Right ventricle myocardium inferior (tissue), 1 donor: ENCODE measurements at regions not wholly inside any gene's neighbourhood (a gene's known extent, or its start where the extent isn't known, plus 50 kb on each side); places are given as distances from the start of the nearest gene placed in this dataset.
"Not testable (repeated sequence)": the region's sequence is repeated elsewhere in the genome, so short reads cannot be mapped to it uniquely, and the experiment has no call there.

Source experiments
- ATAC-seq: fragments of 200-7000 bp; cut with Tn5 transposase; one replicate; pipeline ENCODE4 v1.9.1; 2020; ENCODE audit warnings: mild to moderate bottlenecking, moderate library complexity
- DNase-seq: peaks from one replicate; pipeline ENCODE4 v3.0.0; 2021; ENCODE audit errors: missing footprints
- intact Hi-C: fragments of 100-400 bp; cut with DNase I; formaldehyde crosslinking; loops from one replicate; pipeline ENCODE4 v1.11.0; 2022
- donor health status: DM: no; HTN: yes; CAD: no; lungs with severe emphysema.

DNA sequence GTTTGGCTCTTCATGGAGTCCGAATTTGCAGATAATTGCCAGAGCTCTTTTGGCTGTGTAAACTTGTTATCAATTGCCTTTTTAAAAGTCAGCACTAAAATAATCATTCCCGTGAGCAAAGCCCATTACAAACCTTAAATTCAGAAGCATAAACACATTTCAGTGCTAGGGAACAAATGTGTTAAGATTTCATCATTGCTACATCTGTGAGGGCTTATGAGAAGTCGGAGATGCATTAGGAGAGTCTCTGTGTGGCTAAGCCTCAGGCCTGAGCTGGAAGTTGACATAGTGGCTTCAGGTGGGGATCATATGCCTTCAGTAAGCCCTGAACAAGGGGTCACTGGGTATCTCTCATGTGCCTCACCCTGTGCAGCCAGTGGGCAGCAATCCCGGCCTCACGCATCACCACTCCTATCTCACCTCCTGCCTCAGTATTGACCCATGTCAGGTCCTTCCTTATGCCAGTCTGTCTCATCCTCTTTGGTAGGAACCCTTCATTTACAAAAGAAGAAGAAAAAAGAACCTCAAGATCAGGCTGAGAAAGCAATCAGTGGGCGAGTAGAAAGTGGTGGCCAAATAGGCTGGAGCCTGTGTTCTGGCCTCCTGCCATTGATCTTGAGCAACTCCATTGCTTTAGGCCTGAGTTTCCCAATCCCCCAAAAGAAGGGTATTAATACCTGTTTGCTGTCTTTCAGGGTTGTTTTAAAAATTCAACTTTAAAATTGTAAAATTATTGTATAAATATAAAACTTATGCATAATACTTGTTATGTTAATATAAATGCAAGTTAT, 233.5 kb downstream of the IL20RB start:
- peak; percentile 55 for DNase-seq
- intact Hi-C loops, result no loop called here
- peak; percentile 73 for ATAC-seq

DNA sequence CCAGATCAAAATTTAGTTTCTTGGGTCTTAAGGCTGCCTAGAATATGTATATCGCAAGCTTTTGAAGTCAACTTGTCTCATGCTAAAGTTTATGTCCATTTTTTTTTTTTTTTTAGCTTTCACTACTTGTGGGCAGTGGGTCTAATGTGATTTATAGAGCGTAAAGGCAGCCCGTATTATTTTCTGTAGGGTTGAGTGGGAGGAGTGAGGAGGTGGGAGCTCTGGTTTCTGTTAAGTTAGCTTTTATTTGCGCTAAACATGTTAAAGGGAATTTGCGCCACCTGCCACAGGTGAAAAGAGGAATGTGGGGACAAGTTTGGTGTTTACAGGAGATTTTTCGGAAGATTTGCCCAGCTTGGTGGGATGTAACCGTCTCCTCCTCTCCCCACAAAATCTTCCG, 234.2 kb downstream of the IL20RB start:
- DNase-seq (no peak), ATAC-seq (no peak)
- intact Hi-C loops, result no loop called here

DNA sequence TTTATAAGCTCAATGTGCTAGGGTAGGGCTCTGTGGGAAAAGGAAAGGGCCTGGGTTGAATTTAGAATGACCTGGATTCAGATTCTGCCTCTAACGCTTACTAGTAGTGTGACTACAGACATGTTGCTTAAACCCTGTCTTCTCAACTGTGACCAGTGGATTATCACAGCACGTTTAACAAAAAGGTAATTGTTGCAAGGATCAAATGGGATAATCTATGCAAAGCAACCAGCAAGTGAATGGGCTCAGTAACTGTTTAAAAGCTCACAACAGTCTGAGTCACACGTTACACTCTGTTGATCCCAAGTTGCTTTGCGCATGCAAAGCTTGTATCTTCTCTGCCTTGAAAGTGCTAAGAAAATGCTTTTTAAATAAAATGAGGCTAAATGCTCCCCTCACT, 236.5 kb downstream of the IL20RB start:
- DNase-seq, result no peak
- intact Hi-C loops, result no loop called here
- ATAC-seq, result no peak

DNA sequence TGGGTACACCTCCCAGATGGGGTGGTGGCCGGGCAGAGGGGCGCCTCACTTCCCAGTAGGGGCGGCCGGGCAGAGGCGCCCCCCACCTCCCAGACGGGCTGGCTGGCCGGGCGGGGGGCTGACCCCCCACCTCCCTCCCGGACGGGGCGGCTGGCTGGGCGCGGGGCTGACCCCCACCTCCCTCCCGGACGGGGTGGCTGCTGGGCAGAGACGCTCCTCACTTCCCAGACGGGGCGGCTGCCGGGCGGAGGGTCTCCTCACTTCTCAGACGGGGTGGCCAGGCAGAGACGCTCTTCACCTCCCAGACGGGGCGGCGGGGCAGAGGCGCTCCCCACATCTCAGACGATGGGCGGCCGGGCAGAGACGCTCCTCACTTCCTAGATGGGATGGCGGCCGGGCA, 240.6 kb downstream of the IL20RB start:
- ATAC-seq, DNase-seq, intact Hi-C loops: not testable (repeated sequence)

DNA sequence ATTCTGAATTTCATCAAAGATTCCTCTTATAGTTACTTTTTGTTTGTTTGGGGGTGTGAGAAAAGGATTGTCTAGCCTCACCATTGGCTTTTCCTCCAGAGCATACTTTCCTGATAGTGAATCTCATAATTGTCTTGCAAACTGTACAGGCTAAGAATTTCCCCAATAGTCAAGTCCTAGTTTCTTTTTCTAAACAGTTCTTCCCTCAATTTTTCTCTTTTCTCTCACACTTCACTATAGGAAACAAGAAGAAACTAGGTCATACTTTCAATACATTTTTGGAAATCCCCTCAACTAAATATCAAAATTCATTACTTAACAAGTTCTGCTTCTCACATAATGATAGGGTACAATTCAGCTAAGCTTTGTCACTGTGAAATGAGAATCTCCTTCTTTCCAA, 241.9 kb downstream of the IL20RB start:
- intact Hi-C loops, result no loop called here
- no peak for ATAC-seq
- DNase-seq, result no peak

DNA sequence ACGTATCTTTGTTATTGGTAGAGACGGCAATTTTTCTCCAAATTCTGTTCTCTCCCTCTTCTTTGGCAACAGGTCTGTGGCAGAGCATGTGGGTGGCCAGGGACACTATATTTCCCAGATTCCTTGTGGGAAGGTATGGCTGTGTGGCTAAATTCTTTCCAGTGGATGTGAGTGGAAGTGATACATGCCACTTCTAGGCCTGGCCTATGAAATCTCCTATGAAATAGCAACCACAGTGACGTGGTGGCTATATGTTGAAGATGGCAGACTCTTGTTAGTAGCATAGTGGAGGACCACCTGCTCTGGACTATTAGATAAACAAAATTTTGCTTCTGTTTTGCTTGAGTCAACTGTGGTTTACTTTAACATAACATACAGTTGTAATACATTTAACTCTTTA, 243.3 kb downstream of the IL20RB start:
- DNase-seq (no peak), ATAC-seq (no peak)
- intact Hi-C loops, result no loop called here

DNA sequence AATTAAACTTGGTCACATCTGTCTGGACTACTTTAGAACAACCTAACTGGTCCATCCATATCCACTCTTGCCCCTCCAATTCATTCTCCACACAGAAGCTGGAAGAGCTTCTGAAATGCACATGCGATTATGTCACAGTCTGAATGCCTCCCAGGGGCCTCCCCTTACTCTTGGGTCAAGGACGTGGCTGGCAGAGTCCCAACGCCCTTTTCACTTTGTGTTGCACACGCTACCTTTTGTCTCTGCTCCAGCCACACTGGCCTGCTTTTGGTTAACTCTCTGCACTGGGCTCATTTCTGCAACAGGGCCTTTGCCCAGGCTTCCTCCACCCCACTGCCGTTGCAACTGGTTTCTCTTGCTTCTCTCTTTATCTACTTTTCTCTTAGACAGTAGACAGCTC, 245.2 kb downstream of the IL20RB start:
- ATAC-seq (no peak), DNase-seq (peak; percentile 31)
- intact Hi-C loops, result no loop called here

DNA sequence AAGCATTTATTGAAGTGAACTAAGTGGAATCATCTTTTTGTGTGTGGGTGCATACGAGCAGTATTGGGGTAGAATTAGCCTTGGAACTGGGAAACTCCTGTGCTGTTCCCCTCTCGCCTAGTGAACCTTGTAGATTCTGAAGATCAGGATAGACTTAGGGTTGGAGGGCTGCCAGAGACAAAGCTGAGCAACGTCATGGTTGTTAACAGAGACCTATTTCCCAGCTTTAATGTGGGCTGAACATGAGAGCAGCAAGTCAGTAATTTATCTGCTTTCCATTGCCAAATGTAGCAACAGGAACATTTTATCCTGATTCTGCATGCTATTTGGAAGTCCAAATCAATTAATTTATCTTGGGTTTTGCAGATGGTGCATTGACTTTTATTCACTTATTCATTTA, 246.6 kb downstream of the IL20RB start:
- DNase-seq, result no peak
- ATAC-seq, result no peak
- intact Hi-C loops, result no loop called here

DNA sequence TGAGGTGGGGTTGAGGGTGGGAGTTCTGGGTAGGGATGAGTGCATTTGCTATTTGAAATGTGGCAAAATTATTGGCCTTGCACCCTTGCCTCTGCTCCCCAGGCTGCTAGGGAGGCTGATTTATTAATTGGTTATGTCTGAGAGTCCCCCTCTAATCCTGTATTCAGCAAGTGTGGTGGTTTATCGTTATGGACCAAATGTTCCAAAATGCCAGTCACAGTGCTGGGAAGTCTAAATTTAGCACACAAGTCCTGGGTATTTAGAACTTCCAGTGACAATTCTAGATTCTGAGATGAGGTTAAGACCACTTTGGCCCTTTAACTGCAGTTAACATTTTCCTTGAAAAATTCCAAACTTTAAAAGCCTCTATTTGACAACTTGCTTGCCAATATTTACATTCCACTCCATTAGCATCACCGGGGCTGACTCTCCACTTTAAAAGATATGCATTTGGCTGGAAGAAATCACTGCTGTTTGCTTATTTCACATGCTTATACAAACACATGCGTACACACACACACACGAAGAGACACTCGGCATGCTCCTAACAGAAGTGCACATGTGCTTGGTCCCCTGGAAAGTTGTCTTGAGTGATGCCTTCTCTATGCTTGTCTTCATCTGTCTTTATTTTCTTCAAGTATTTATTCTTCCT, 247.7 kb downstream of the IL20RB start:
- DNase-seq (no peak), ATAC-seq (no peak)
- intact Hi-C loops, result no loop called here

DNA sequence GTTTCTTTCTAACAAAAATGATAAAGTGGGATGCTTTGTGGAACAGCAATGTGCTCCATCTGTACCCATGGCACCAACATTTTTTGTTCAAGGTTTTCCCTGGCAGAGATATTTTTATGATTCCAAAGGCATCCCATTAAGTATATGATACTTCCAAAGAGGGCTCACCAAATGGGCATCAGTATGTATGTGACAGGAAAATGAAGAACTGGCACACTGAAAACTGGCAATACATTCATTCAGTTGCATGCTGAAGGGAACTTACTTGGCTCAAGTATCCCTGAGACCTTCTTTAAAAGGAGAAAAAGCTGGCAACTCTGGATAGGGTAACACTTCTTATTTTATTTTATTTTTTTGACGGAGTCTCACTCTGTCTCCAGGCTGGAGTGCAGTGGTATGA, 249.8 kb downstream of the IL20RB start:
- no peak for ATAC-seq
- intact Hi-C loops, result no loop called here

DNA sequence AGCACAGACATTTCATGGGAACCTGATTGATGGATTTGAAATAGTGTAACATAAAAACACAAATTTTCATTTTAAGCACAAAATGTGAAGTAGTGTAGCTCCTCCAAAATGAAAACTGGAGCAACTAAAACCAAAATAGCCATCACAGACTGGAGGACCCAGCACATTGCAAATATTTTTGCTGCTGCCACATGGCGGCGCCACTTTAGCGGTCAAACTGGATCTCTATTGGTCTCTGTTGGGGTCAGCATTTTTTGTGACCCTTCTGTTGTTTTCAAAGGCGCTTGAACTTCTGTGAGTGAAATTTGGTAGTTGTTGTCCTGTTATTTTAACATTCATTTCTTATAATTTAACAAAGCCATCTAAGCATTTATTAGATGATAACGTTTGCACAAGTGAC, 259.9 kb downstream of the IL20RB start:
- intact Hi-C loops, result no loop called here
- ATAC-seq (no peak), DNase-seq (no peak)

More for the DNA sequence above, 249.8 kb downstream of the IL20RB start:
- no peak for DNase-seq

DNA sequence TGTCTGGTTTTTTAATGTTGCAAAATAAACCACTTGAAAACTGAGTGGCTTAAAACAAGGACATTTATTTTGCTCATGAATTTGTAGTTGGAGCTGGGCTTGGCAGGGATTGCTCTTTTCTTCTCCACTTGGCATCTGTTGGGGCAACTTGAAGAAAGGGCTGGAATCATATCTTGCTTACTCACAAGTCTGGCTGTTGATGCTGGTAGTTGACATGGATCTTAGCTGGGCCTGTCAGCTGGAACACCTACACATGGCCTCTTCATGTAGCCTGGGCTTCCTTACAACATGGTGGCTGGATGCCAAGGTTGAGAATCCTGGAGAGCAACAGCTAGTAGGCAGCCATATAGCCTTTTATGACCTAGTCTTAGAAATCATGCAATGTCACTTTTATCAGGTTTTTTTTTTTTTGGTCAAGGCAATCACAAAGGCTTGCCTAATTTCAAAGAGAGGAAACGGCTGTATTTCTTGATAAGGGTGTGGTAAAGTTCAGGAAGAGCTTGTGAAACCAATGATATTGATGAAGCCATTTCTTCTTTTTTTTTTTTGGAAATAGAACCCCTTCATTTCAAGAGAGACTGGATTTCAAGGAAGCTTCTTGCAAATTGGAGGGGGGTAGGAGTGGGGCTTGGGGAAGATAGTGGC, 262.1 kb downstream of the IL20RB start:
- ATAC-seq (no peak), DNase-seq (no peak)
- intact Hi-C loops, result no loop called here

DNA sequence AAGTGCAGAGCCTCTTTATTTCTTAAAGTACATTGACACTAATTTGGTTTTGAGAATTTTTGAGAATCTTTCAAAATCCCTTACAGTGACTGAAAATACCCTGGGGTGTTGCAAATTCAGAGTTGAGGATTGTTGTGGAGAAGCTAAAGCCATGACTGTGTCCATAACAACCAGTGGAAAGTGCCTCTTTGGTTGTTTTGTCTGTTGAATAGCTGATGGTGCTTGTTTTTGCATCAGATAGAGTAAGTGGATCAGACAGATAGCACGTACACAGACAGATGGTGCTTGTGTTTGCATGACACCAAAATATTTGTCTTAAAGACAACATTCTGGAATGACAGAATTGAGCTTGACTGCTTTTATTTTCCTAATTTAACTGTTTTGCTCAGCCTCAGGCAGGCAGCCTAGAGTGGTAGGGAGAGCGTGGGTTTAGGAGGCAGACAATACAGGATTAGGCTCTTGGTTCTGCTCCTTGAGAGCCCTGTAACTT, 265.0 kb downstream of the IL20RB start:
- intact Hi-C loops, result no loop called here
- ATAC-seq (no peak), DNase-seq (no peak)

DNA sequence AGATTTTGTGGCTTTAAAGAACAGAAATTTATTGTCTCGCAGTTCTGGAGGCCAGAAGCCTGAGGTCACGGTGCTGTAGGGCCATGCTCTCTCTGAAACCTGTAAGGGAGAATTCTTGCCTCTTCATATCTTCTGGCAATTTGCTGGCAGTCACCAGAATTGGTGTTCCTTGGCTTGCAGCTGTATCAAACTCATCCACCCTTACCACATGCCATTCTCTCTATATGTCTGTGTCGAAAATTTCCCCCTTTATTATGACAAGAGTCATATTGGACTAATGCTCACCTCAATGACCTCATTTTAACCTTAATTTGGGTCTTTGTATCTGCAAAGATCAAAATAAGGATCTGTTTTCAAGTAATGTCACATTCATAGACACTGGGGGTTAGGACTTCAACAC, 266.7 kb downstream of the IL20RB start:
- DNase-seq, result no peak
- intact Hi-C loops, result no loop called here
- no peak for ATAC-seq

DNA sequence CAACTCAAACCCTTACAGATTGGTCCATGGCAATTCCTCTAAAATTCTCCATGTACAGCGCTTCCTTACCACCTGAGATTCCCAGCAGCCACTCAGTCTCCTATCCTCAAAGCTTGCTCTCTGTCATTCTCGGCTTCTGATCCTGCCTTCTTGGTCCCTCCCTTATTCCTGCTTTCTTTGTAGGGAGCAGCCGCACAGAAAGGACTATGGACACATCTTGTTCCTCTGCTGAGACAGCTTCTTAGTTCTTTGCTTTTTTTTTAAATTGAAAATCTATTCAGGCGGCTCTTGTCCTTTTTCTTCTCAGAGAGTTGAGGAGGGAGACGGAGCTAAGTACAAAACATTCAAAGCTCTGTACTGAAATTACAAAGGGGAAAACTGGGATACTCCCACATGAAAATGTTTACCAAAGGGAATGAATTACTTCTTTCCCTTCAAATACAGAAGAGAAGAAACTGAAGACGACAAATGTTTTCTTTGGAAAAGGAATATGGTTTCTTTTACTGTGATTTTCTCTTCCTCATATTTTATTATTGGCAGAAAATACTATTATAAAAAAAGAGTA, 285.1 kb downstream of the IL20RB start:
- no peak for DNase-seq
- intact Hi-C loops, result no loop called here
- ATAC-seq, result no peak

DNA sequence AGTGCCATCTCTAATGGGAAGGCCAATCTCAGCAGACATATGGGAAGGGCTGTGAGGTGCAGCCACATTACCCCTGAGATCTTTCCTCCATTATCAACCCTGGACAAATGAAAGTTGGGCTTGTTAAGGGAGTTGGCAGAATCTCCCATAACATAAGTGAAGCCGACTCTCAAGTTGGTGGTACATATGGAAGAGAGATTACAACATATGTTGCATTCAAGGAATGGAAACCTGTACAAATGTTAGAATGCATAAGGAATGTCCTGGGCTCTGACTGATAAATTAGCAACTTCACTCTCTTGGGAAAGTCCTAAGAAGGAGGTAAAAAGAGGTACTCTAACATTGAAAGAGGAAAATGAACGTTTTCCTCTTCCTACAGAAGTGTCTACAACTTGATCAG, 288.7 kb downstream of the IL20RB start:
- ATAC-seq (no peak), DNase-seq (no peak)
- intact Hi-C loops, result no loop called here

DNA sequence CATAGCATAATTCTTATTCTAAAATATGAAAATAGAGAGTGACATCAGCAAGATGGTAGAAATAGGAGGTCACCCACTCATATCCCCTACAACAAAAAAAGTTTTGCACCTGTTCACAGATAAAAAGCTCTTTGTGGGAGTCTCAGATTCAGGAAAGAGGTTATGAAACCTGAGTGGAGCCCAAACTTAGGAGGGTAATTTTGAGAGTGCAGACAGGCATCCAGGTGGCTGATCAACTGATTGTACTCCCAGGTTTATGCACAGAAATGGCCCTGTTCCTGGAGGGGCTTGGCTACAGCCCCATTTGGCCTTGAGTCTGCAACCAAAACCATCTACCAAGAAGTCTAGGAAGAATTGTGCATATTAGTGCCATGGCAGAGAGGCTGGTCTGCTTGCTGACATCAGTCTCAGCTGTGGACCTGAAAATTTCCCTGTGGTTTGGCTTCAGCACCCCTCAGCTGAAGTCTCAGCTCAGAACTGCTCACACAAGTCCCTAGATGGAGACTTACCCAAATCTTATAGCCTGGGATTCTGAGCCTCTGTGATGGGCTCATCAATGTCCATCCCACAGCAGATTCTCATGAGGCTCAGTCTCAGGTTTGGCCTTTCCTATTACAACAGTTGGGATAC, 291.6 kb downstream of the IL20RB start:
- DNase-seq (no peak), ATAC-seq (no peak)
- intact Hi-C loops, result no loop called here

DNA sequence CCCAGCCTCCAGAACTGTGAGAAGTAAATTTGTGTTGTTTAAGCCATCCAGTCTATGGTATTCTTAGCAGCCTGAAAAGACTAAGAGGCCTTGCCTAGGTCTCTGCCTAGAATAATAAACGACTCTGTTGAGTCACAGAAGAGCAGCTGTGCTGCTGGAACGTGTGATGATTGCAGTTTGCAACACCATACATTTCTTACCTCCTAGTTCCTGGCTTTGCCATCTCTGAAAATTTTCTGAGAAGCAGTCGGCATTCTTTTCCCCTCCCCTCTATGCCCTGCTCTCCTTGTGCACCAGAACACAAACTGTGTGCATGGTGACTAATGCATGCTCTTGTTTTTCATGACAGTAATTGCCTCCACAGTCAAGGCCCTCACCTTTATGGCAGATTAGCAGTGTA, 301.3 kb downstream of the IL20RB start:
- no peak for DNase-seq
- peak; percentile 72 for ATAC-seq
- intact Hi-C loops, result no loop called here

DNA sequence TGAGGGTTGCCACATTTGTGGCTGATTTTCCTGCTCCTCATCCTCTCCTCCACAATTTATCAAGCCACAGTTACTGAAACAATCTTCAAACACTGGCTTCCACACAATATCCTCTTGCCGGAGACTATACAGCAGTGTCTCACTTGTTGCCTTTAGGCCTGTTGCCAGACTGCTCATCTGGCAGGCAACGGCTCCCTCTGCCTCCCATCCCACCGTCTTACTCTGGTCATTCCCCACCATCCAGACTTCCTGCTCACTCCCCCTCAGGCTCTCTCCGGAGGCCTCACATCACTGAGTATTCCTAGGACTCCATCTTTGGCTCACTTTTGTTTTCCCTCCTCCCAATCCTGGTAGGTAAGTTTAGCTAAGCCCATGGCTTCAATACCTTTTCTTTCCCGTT, 301.9 kb downstream of the IL20RB start:
- intact Hi-C loops, result no loop called here
- DNase-seq, result no peak
- peak; percentile 56 for ATAC-seq
